ENCODE measurements at regions not wholly inside any gene's neighbourhood (a gene's known extent, or its start where the extent isn't known, plus 50 kb on each side); places are given as distances from the start of the nearest gene placed in this dataset.

DNA sequence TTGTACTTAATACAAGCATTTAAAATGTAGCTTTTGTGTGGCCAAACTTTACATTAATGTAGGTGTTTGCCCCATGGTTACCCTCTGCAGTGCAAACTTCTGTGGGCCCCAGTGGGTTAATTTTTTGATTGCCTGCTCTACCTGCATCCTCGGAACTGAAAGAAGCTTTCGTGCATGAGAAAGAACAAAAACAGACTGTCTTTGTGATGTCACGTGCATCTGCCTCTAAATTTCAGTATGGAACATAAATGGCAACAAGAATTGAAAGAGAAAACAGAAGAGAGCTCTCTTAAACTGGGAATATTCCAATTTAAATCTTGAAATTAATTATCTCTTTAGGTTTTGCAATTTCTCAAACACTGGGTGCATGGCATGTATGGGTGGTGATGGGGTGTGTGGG, 182.4 kb upstream of the LCORL start:
- TF ChIP-seq POLR2A (IDR thresholded peaks at IDR 0.05) (no peak), EP300 (IDR thresholded peaks at IDR 0.05) (no peak), POLR2AphosphoS5 (IDR thresholded peaks at IDR 0.05) (no peak)
- TF ChIP-seq, protein P1, sequence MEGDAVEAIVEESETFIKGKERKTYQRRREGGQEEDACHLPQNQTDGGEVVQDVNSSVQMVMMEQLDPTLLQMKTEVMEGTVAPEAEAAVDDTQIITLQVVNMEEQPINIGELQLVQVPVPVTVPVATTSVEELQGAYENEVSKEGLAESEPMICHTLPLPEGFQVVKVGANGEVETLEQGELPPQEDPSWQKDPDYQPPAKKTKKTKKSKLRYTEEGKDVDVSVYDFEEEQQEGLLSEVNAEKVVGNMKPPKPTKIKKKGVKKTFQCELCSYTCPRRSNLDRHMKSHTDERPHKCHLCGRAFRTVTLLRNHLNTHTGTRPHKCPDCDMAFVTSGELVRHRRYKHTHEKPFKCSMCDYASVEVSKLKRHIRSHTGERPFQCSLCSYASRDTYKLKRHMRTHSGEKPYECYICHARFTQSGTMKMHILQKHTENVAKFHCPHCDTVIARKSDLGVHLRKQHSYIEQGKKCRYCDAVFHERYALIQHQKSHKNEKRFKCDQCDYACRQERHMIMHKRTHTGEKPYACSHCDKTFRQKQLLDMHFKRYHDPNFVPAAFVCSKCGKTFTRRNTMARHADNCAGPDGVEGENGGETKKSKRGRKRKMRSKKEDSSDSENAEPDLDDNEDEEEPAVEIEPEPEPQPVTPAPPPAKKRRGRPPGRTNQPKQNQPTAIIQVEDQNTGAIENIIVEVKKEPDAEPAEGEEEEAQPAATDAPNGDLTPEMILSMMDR (IDR thresholded peaks at IDR 0.05), result no peak
- Histone ChIP-seq H3K9me3 (no peaks in the 10 kb centered on the region), H3K4me3 (no peak overlapping the region), H3K27ac (no peak overlapping the region), H3K4me1 (no peaks in the 10 kb centered on the region), H3K27me3 (no peaks in the 10 kb centered on the region), H3K36me3 (no peaks in the 10 kb centered on the region)
- WGBS, 5 donors, result 47 to 64% (median 49%) methylated on average over 3 of the region's 3 CpGs
- intact Hi-C loops (cut with DNase I; ENCODE audit: low total_unique reads), result no loop called here
- no peak for DNase-seq

DNA sequence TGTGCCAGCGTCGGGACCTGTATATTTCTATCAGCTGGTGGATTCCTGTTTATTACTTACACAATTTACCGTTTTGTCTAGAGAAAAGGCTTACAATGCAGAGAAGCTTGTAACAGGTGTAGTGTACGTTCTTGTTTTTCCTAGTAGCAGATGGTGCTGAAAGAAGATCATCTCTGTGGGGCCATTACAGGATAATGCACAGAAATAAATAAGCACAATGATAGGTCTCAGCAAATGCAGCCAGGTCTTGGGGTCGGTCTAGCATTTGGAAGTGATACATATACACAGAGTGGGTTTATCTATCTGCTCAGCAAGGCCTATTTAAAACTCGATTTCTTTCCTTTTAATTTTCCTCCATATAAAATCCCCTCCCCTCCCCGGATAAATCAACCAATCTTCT, 180.9 kb upstream of the LCORL start:
- no peak for DNase-seq
- Histone ChIP-seq H3K27ac (no peak overlapping the region), H3K4me3 (no peak overlapping the region), H3K27me3 (no peaks in the 10 kb centered on the region), H3K36me3 (no peaks in the 10 kb centered on the region), H3K9me3 (no peaks in the 10 kb centered on the region), H3K4me1 (no peaks in the 10 kb centered on the region)
- TF ChIP-seq POLR2A (IDR thresholded peaks at IDR 0.05) (no peak), EP300 (IDR thresholded peaks at IDR 0.05) (no peak), POLR2AphosphoS5 (IDR thresholded peaks at IDR 0.05) (no peak)
- TF ChIP-seq, protein P1 (IDR thresholded peaks at IDR 0.05), result no peak
- intact Hi-C loops (cut with DNase I; ENCODE audit: low total_unique reads), result no loop called here
- WGBS, 5 donors, result 83 to 91% (median 87%) methylated on average over 7 of the region's 7 CpGs

DNA sequence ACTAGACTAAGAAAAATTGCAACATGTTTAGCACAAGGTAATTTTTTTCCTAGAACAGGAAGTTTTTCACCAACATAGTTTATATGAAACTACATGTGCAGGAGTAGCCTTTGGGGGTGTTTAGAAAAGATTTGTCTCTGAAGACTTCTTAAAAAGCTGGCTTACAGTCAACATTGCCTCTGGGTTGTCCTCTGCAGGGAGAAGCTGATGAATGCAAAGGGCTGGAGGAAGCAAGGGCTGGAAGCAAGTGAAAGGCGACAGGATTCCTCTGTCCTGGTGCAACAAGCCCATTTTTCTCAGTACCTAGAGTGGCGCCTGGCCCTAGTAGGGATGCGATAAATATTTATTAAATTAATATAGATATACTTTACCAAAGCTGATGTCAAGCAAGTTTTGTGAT, 180.3 kb upstream of the LCORL start:
- Histone ChIP-seq H3K27ac (no peak overlapping the region), H3K9me3 (no peaks in the 10 kb centered on the region), H3K4me1 (no peaks in the 10 kb centered on the region), H3K27me3 (no peaks in the 10 kb centered on the region), H3K4me3 (no peak overlapping the region), H3K36me3 (no peaks in the 10 kb centered on the region)
- 83 to 94% (median 88%) methylated on average over 3 of the region's 3 CpGs for WGBS, 5 donors
- intact Hi-C loops (cut with DNase I; ENCODE audit: low total_unique reads), result no loop called here
- no peak for TF ChIP-seq POLR2AphosphoS5 (IDR thresholded peaks at IDR 0.05)
- TF ChIP-seq POLR2A (IDR thresholded peaks at IDR 0.05), result no peak
- TF ChIP-seq, protein P1 (IDR thresholded peaks at IDR 0.05), result no peak
- no peak for TF ChIP-seq EP300 (IDR thresholded peaks at IDR 0.05)
- DNase-seq, result no peak

DNA sequence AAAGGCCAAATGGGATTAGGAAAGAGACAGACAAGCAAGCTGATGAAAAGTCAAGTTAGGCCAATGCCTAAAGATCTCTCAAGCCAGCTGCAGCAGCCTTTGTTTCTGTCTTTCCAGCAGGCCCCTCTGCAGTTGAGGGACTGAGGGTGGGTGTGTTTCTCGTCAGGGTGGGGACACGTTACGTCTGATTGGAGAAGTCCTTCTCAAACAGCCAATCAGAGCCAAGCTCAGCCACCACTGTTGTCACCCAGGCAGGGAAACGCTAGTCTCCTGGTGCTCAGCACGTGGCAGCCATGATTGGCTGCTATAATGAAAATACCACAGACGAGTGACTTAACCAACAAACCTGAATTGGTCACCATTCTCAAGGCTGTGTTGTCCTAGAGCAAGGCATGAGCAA, 177.1 kb upstream of the LCORL start:
- Histone ChIP-seq H3K27ac (no peak overlapping the region), H3K4me1 (no peaks in the 10 kb centered on the region), H3K4me3 (no peak overlapping the region), H3K27me3 (no peaks in the 10 kb centered on the region), H3K36me3 (no peaks in the 10 kb centered on the region), H3K9me3 (no peaks in the 10 kb centered on the region)
- 74 to 89% (median 82%) methylated on average over 6 of the region's 6 CpGs for WGBS, 5 donors
- intact Hi-C loops (cut with DNase I; ENCODE audit: low total_unique reads), result no loop called here
- TF ChIP-seq EP300 (IDR thresholded peaks at IDR 0.05), result no peak
- TF ChIP-seq, protein P1 (IDR thresholded peaks at IDR 0.05), result no peak
- no peak for TF ChIP-seq POLR2AphosphoS5 (IDR thresholded peaks at IDR 0.05)
- TF ChIP-seq POLR2A (IDR thresholded peaks at IDR 0.05), result no peak
- DNase-seq, result no peak
